ENCODE measurements at regions not wholly inside any gene's neighbourhood (a gene's known extent, or its start where the extent isn't known, plus 50 kb on each side); places are given as distances from the start of the nearest gene placed in this dataset.

GRCh38 chr6:148658681-148659430, 88.0 kb upstream of the UST start:
- DNase-seq (ENCODE audit: low read depth in 1 of 2, low spot score in 1 of 2), result no peak
- in situ Hi-C loops (cut with HindIII; ENCODE audit: low pct_unique_long_range_greater_than_20kb, low sequenced_read_pairs), result no loop called here
- TF ChIP-seq JUND (IDR thresholded peaks at IDR 0.05; ENCODE audit: low read depth), result no peak

- TF ChIP-seq JUND (IDR thresholded peaks at IDR 0.05; ENCODE audit: low read depth), result no peak
- in situ Hi-C loops (cut with HindIII; ENCODE audit: low pct_unique_long_range_greater_than_20kb, low sequenced_read_pairs), result no loop called here
- no peak for DNase-seq (ENCODE audit: low read depth in 1 of 2, low spot score in 1 of 2)
These were observed 79.4 kb upstream of the UST start for GRCh38 chr6:148667395-148667794.

- in situ Hi-C loops (cut with HindIII; ENCODE audit: low pct_unique_long_range_greater_than_20kb, low sequenced_read_pairs), result no loop called here
- no peak for TF ChIP-seq JUND (IDR thresholded peaks at IDR 0.05; ENCODE audit: low read depth)
- no peak for DNase-seq (ENCODE audit: low read depth in 1 of 2, low spot score in 1 of 2)
These were observed 75.7 kb upstream of the UST start for GRCh38 chr6:148671085-148671484.

GRCh38 chr6:148671952-148672351, 74.9 kb upstream of the UST start:
- no peak for DNase-seq (ENCODE audit: low read depth in 1 of 2, low spot score in 1 of 2)
- in situ Hi-C loops (cut with HindIII; ENCODE audit: low pct_unique_long_range_greater_than_20kb, low sequenced_read_pairs), result no loop called here
- no peak for TF ChIP-seq JUND (IDR thresholded peaks at IDR 0.05; ENCODE audit: low read depth)

GRCh38 chr6:148674306-148674705, 72.5 kb upstream of the UST start:
- in situ Hi-C loops (cut with HindIII; ENCODE audit: low pct_unique_long_range_greater_than_20kb, low sequenced_read_pairs), result no loop called here
- no peak for TF ChIP-seq JUND (IDR thresholded peaks at IDR 0.05; ENCODE audit: low read depth)

GRCh38 chr6:148677594-148678476, 69.0 kb upstream of the UST start:
- in situ Hi-C loops (cut with HindIII; ENCODE audit: low pct_unique_long_range_greater_than_20kb, low sequenced_read_pairs), result no loop called here
- TF ChIP-seq JUND (IDR thresholded peaks at IDR 0.05; ENCODE audit: low read depth), result no peak
- DNase-seq (ENCODE audit: low read depth in 1 of 2, low spot score in 1 of 2), result no peak

More at GRCh38 chr6:148674306-148674705, 72.5 kb upstream of the UST start:
- no peak for DNase-seq (ENCODE audit: low read depth in 1 of 2, low spot score in 1 of 2)

GRCh38 chr6:148678682-148679081, 68.1 kb upstream of the UST start:
- TF ChIP-seq JUND (IDR thresholded peaks at IDR 0.05; ENCODE audit: low read depth), result no peak
- no peak for DNase-seq (ENCODE audit: low read depth in 1 of 2, low spot score in 1 of 2)
- in situ Hi-C loops (cut with HindIII; ENCODE audit: low pct_unique_long_range_greater_than_20kb, low sequenced_read_pairs), result no loop called here

GRCh38 chr6:148681666-148682065, 65.2 kb upstream of the UST start:
- in situ Hi-C loops (cut with HindIII; ENCODE audit: low pct_unique_long_range_greater_than_20kb, low sequenced_read_pairs), result no loop called here
- DNase-seq (ENCODE audit: low read depth in 1 of 2, low spot score in 1 of 2), result no peak
- no peak for TF ChIP-seq JUND (IDR thresholded peaks at IDR 0.05; ENCODE audit: low read depth)

- DNase-seq (ENCODE audit: low read depth in 1 of 2, low spot score in 1 of 2), result no peak
- TF ChIP-seq JUND (IDR thresholded peaks at IDR 0.05; ENCODE audit: low read depth), result no peak
- in situ Hi-C loops (cut with HindIII; ENCODE audit: low pct_unique_long_range_greater_than_20kb, low sequenced_read_pairs), result no loop called here
These were observed 64.6 kb upstream of the UST start for GRCh38 chr6:148682252-148682651.

GRCh38 chr6:148682990-148683389, 63.8 kb upstream of the UST start:
- DNase-seq (ENCODE audit: low read depth in 1 of 2, low spot score in 1 of 2), result no peak
- in situ Hi-C loops (cut with HindIII; ENCODE audit: low pct_unique_long_range_greater_than_20kb, low sequenced_read_pairs), result no loop called here
- TF ChIP-seq JUND (IDR thresholded peaks at IDR 0.05; ENCODE audit: low read depth), result no peak

GRCh38 chr6:148689168-148689567, 57.7 kb upstream of the UST start:
- TF ChIP-seq JUND (IDR thresholded peaks at IDR 0.05; ENCODE audit: low read depth), result no peak
- in situ Hi-C loops (cut with HindIII; ENCODE audit: low pct_unique_long_range_greater_than_20kb, low sequenced_read_pairs), result no loop called here
- DNase-seq (ENCODE audit: low read depth in 1 of 2, low spot score in 1 of 2), result no peak

GRCh38 chr6:148693882-148694484, 52.8 kb upstream of the UST start:
- no peak for DNase-seq (ENCODE audit: low read depth in 1 of 2, low spot score in 1 of 2)
- in situ Hi-C loops (cut with HindIII; ENCODE audit: low pct_unique_long_range_greater_than_20kb, low sequenced_read_pairs), result no loop called here
- TF ChIP-seq JUND (IDR thresholded peaks at IDR 0.05; ENCODE audit: low read depth), result no peak

Data from T47D (cell line).